Caco-2 (cell line): ENCODE measurements at regions not wholly inside any gene's neighbourhood (a gene's known extent, or its start where the extent isn't known, plus 50 kb on each side); places are given as distances from the start of the nearest gene placed in this dataset.

Experiments
- BruUV-seq: library from RNA; stranded (reverse); fragments of 400-500 nt; replicated peaks from 2 replicates; lab custom pipeline; 2021; lab: Mats Ljungman, UMichigan
- CTCF ChIA-PET: fragments of 300-600 bp; sonication (Branson Sonifier 250); formaldehyde crosslinking; loops from one replicate; lab custom pipeline; 2022; ENCODE audit warnings: antibody characterized with exemption; lab: Charles Lee
- POLR2A ChIA-PET: fragments of 300-600 bp; sonication (Branson Sonifier 250); formaldehyde crosslinking; loops from one replicate; lab custom pipeline; 2022; ENCODE audit warnings: antibody characterized with exemption; lab: Charles Lee
- DNase-seq, 2 experiments: peaks; one replicate each; pipeline versions ENCODE4 v3.0.0 to v3.0.0-alpha.2; 2020 to 2022
- H3K27me3 ChIP-seq: replicated peaks from 2 replicates; pipeline ENCODE4 v1.6.0; 2011; ENCODE audit warnings: low read length; ENCODE audit not compliant: control insufficient read depth, insufficient read depth
- H3K36me3 ChIP-seq: 2 replicates; pipeline ENCODE4 v1.5.1; 2011; ENCODE audit warnings: low read length; ENCODE audit not compliant: control insufficient read depth, insufficient read depth
- H3K4me1 ChIP-seq: fragments of 250-450 bp; sonication (Bioruptor Pico); 2 replicates; pipeline ENCODE4 v1.5.1; 2020; ENCODE audit warnings: mild to moderate bottlenecking
- H3K4me3 ChIP-seq: 2 replicates; pipeline ENCODE4 v1.5.1; 2011; ENCODE audit warnings: low read depth, mild to moderate bottlenecking, control low read depth, low read length
- H3K9me3 ChIP-seq: fragments of 250-450 bp; sonication (Bioruptor Pico); 2 replicates; pipeline ENCODE4 v1.5.1; 2020; ENCODE audit warnings: mild to moderate bottlenecking, moderate library complexity
- H3K27ac Mint-ChIP-seq: one replicate; pipeline ENCODE4 v1.8.0; 2022; ENCODE audit warnings: mixed read lengths; ENCODE audit not compliant: unreplicated experiment
- H3K27me3 Mint-ChIP-seq: one replicate; pipeline ENCODE4 v1.8.0; 2022; ENCODE audit warnings: mixed read lengths; ENCODE audit not compliant: insufficient read depth, unreplicated experiment
- H3K36me3 Mint-ChIP-seq: one replicate; pipeline ENCODE4 v1.8.0; 2022; ENCODE audit warnings: mild to moderate bottlenecking, mixed read lengths; ENCODE audit not compliant: insufficient read depth, unreplicated experiment
- H3K4me1 Mint-ChIP-seq: one replicate; pipeline ENCODE4 v1.8.0; 2022; ENCODE audit warnings: low read depth, mixed read lengths; ENCODE audit not compliant: unreplicated experiment
- H3K4me3 Mint-ChIP-seq: one replicate; pipeline ENCODE4 v1.8.0; 2022; ENCODE audit warnings: mild to moderate bottlenecking, moderate library complexity, mixed read lengths; ENCODE audit not compliant: unreplicated experiment
- H3K9me3 Mint-ChIP-seq: one replicate; pipeline ENCODE4 v1.8.0; 2022; ENCODE audit warnings: mixed read lengths; ENCODE audit not compliant: unreplicated experiment
- intact Hi-C: fragments of 100-400 bp; cut with micrococcal nuclease; formaldehyde crosslinking; loops from one replicate; pipeline ENCODE4 v1.10.0; 2022; ENCODE audit not compliant: unreplicated experiment
- TF ChIP-seq, protein P1 (sequence below), 2 experiments: fragments of 200-600 bp in 1 of 2; IDR thresholded peaks; 1 replicate in 1 of 2; 2 replicates in 1 of 2; pipeline versions ENCODE4 v1.5.1 to v1.8.0; 2011 to 2022; ENCODE audit warnings: antibody characterized with exemption in 1 of 2, control low read depth in 1 of 2, inconsistent platforms in 1 of 2, low read depth in 1 of 2, low read length in 1 of 2, mild to moderate bottlenecking in 1 of 2, moderate library complexity in 1 of 2; ENCODE audit not compliant: insufficient read depth in 1 of 2, severe bottlenecking in 1 of 2, unreplicated experiment in 1 of 2

GRCh38 chr5:43785198-43785597, 182.2 kb downstream of the NNT start:
- ChIA-PET POLR2A (no interaction called here), CTCF (no interaction called here)
- H3K27me3 Mint-ChIP-seq: peaks cover 10% of the 10 kb centered on the region
- no peak overlapping the region for H3K4me3 Mint-ChIP-seq
- DNase-seq: no peak
- intact Hi-C loops: no loop called here
- no peaks in the 10 kb centered on the region for H3K36me3 Mint-ChIP-seq
- BruUV-seq: no TSS peak
- Histone ChIP-seq H3K4me1 (no peaks in the 10 kb centered on the region), H3K27me3 (no peaks in the 10 kb centered on the region), H3K4me3 (no peak overlapping the region), H3K36me3 (no peaks in the 10 kb centered on the region), H3K9me3 (no peaks in the 10 kb centered on the region)
- TF ChIP-seq, protein P1, sequence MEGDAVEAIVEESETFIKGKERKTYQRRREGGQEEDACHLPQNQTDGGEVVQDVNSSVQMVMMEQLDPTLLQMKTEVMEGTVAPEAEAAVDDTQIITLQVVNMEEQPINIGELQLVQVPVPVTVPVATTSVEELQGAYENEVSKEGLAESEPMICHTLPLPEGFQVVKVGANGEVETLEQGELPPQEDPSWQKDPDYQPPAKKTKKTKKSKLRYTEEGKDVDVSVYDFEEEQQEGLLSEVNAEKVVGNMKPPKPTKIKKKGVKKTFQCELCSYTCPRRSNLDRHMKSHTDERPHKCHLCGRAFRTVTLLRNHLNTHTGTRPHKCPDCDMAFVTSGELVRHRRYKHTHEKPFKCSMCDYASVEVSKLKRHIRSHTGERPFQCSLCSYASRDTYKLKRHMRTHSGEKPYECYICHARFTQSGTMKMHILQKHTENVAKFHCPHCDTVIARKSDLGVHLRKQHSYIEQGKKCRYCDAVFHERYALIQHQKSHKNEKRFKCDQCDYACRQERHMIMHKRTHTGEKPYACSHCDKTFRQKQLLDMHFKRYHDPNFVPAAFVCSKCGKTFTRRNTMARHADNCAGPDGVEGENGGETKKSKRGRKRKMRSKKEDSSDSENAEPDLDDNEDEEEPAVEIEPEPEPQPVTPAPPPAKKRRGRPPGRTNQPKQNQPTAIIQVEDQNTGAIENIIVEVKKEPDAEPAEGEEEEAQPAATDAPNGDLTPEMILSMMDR (IDR thresholded peaks at IDR 0.05; ENCODE audit: insufficient read depth in 1 of 2, low read depth in 1 of 2, low read length in 1 of 2, severe bottlenecking in 1 of 2, unreplicated experiment in 1 of 2): no peak
- H3K4me1 Mint-ChIP-seq: no peaks in the 10 kb centered on the region
- peaks cover 16% of the 10 kb centered on the region for H3K9me3 Mint-ChIP-seq
- no peak overlapping the region for H3K27ac Mint-ChIP-seq

- Histone ChIP-seq H3K36me3 (no peaks in the 10 kb centered on the region), H3K4me3 (no peak overlapping the region), H3K4me1 (no peaks in the 10 kb centered on the region), H3K9me3 (no peaks in the 10 kb centered on the region), H3K27me3 (no peaks in the 10 kb centered on the region)
- TF ChIP-seq, protein P1 (IDR thresholded peaks at IDR 0.05; ENCODE audit: insufficient read depth in 1 of 2, low read depth in 1 of 2, low read length in 1 of 2, severe bottlenecking in 1 of 2, unreplicated experiment in 1 of 2): no peak
- POLR2A ChIA-PET: no interaction called here
- H3K9me3 Mint-ChIP-seq: no peaks in the 10 kb centered on the region
- intact Hi-C loops: no loop called here
- BruUV-seq: no TSS peak
- DNase-seq: no peak
- no peak overlapping the region for H3K27ac Mint-ChIP-seq
- CTCF ChIA-PET: no interaction called here
- H3K27me3 Mint-ChIP-seq: no peaks in the 10 kb centered on the region
- no peaks in the 10 kb centered on the region for H3K4me1 Mint-ChIP-seq
- H3K4me3 Mint-ChIP-seq: no peak overlapping the region
- H3K36me3 Mint-ChIP-seq: no peaks in the 10 kb centered on the region
These were observed 177.6 kb downstream of the NNT start for GRCh38 chr5:43780586-43780985.

DNA sequence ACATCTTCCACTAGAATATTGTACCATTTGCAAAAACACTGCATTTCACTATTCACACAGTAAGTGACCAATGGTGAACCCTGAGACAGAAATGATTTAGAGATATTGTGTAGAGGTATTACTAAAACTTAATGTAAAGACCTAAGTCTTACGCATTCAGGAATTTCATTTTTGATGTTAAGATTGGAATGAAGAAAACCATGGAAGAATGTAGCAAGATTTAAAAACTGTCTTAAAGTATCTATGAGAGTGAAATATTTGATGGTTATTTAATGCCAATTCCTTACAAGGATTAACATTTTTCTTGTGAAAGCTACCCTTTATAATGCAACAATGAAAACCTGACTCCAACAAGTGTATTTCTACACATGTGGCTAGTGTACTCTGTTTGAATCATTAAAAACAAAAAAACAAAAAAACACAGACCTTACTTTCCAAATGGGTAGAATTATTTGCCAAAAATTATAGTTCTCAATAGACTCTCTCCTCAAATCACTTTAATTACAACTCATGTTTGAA, 172.0 kb downstream of the NNT start:
- peaks cover 12% of the 10 kb centered on the region for H3K4me1 Mint-ChIP-seq
- ChIA-PET POLR2A (no interaction called here), CTCF (no interaction called here)
- Histone ChIP-seq H3K36me3 (no peaks in the 10 kb centered on the region), H3K27me3 (no peaks in the 10 kb centered on the region), H3K4me3 (no peak overlapping the region), H3K4me1 (peaks cover 15% of the 10 kb centered on the region), H3K9me3 (no peaks in the 10 kb centered on the region)
- intact Hi-C loops: no loop called here
- no peak overlapping the region for H3K27ac Mint-ChIP-seq
- TF ChIP-seq, protein P1 (IDR thresholded peaks at IDR 0.05; ENCODE audit: insufficient read depth in 1 of 2, low read depth in 1 of 2, low read length in 1 of 2, severe bottlenecking in 1 of 2, unreplicated experiment in 1 of 2): no peak
- peaks cover 24% of the 10 kb centered on the region for H3K9me3 Mint-ChIP-seq
- no peaks in the 10 kb centered on the region for H3K27me3 Mint-ChIP-seq
- DNase-seq: no peak
- H3K4me3 Mint-ChIP-seq: no peak overlapping the region
- BruUV-seq: no TSS peak
- H3K36me3 Mint-ChIP-seq: no peaks in the 10 kb centered on the region
